Nucleus accumbens (tissue), 56 donors: ENCODE measurements at regions not wholly inside any gene's neighbourhood (a gene's known extent, or its start where the extent isn't known, plus 50 kb on each side); places are given as distances from the start of the nearest gene placed in this dataset.
A peak's percentile ranks its signal among the peaks of the same experiment; 100 is the strongest.

Experiments used
- DNase-seq, 56 donors: peaks; one replicate each; lab custom pipeline; 2025; lab: John Stamatoyannopoulos, UW

DNA sequence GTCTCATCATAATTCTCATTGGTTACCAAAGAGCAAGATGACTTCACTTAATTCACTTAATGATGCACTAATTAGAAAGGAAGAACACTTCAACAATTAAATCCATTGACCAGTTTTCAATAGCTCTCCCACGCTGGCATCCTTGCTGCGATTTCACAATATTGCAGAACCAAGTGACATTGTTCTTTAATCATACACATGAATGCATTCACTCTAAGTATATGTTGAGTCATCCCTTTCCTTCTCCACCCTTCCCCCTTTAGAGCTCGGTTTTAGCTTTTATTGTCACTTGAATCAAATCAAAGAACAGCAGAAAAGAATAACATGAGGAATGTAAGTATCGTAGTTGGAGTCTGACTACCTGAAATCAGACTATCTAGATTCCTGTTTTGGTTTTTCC lies 233.6 kb upstream of the FMN2 start:
- no peak for DNase-seq

DNA sequence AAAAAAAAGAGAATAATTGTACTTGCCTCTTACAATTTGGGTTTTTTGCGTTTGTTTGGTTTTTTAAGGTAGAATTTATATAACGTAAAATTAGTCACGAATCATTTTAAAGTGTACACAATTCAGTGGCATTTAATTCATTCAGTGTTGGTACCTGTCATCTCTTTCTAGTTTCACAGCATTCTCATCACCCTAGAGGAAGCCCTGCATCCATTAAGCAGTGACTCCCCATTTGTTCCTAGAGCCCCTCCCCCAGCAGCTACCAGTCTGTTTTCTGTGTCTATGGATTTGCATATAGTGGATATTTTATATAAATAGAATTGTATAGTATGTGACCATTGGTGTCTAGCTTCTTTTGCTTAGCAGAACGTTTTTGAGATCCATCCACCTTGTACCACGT lies 233.2 kb upstream of the FMN2 start:
- no peak for DNase-seq

DNA sequence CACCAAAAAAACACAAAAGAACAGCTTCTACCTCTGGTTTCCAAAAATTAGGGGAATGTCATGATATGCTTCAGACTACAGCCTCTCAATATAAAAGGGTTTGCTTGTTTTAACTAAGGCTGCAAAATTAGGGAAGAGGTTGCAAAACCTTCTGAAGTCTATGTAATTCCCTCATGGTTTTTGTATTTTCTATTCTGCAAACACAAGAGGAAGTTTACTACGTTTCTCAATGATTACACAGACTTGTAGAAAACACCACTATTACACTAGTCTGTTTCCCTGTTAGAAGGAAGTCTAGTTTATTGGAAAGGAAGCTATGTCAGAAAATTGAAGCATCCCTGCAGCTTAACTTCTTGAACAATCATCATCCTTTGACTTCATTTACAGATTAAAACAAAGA lies 229.7 kb upstream of the FMN2 start:
- DNase-seq = no peak

DNA sequence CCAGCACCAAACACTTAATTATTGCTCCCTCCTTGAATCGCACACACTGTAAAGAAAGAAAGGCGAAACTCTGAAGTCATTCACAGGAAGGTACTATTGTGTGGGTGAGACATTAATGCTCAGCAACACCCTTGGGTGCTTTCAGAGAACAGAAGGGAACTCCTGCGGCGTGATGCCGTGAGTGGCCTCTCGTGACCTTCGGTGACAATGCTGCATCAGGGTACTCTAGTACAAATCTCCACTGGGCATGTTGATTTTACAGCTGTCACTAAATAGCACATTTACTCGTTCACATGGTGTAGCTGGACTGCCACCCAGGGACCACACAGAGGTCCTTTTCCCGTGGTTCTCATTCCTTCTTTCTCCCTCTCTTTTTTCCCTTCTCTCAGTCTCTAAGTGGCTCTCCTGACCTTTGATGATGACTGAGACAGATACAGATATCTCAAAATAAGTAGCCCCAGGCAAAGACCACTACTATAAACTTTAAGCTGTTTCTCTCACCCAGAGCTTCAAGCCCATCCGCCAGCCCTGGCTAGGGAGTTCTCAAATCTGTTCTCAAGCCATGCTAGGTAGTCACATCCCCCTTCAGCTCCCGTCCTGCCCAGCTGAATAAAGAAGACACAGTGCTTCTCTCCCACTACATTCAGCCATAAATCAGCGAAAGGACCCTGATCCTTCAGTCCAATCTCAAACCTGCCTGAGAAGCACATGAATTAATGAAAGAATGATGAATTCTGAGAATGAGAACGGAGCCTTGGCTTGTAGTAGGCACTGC lies 223.4 kb upstream of the FMN2 start:
- peak in 1 of 56 donors; percentile 5 for DNase-seq

DNA sequence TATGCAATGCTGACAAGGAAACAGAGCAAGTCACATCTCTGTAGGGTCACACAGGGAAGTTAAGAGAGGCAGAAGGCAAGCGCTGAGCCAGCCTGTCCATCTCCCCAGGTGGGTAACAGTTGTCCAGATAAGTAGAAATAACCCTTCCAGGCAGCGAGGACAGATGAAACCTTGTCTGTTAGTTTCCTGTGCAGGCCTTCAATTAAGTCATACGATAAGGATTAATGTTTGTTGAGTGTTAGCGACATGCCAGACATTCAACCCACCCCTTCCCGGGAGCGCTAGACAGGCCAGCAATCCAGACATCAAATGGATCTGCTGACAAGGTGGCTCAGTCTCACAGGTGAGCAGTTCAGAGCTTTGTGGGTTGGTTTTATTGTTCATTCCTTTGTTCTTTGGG lies 221.5 kb upstream of the FMN2 start:
- DNase-seq = no peak

DNA sequence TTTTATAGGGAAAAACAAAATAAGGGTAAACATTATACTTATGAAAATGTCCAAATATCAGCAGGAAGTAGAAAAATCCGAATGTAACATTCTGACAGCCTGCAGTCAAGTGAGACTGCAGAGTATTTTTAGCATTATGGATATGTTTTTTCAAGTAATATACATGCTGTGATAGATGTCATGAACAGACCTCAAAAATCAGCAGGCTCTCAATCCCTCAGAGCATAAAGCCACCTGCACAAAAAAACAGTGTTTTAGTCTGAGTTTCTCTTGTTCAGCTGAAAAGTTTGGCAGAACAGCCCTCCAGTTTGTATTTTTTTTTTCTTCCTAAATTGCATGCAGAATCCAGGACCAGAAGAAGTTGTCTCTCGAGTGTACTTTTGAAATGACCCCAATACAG lies 219.1 kb upstream of the FMN2 start:
- no peak for DNase-seq

DNA sequence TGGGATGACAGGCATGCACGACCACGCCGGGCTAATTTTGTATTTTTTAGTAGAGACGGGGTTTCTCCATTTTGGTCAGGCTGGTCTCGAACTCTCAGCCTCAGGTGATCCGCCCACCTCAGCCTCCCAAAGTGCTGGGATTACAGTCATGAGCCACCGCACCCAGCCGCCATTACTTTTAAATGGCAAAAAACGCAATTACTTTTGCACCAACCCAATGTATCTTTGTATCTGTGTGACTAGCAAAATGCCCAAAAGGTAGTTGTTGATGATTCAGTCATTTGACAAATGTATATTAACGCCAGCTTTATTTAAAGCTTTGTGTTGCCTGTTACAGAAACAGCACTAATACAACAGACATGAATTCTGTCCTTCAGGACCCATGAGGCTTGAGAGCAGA lies 216.9 kb upstream of the FMN2 start:
- no peak for DNase-seq

DNA sequence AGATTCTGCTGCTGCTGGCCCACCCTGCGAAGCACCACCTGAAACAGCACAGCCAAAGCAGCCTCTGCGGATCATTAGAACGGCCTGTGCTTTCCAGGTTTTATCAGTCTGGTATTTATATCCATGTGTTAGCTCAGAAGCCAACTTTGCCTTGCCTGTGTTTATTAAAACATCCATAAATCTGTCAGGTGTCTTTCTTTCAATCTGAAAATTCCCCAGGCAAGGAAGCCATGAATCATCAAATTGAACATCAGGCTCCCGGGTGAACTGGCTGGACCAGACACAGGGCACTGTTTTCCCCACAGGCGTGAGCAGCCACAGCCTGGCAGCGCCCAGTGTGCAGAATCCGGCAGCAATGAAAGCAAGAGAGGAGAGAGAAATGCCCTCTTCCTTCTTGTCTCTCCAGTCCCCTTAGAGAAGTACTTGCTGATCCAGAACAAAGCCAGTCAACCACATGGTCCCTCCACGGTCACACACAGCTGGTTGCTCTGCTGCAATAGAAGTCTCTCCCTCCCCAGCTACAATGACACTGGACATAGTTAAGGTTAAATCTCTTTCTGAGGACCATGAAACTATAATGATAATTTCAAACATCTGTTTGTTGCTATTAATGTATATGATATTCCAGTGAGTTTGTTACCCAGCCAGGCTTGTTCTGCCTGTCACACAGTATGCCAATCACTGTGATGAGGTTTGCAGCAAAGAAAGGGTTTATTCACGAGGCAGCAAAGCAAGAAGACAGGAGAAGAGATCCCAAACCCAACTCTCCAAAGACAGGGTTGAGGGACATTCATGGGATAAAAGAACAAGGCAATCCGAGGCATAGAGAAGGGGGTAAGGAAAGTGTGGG lies 212.1 kb upstream of the FMN2 start:
- no peak for DNase-seq

DNA sequence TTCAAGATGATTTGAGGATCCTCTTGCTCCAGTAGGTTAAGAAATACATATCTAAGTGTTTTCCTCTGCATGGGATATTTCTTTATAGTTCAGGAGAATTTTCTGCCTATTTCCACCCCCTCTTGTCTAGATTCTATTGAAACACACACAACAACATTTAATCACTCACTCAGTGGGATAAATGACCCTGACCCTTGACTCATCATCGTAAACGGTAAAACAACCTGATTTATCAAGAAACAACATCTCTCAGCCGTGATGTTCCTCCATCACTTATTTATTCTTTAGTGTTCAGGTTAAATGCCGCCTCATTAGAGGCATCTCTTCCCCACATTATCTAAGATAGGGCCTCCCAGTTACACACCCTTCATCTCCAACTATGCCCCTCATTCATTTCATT lies 208.7 kb upstream of the FMN2 start:
- DNase-seq = no peak

DNA sequence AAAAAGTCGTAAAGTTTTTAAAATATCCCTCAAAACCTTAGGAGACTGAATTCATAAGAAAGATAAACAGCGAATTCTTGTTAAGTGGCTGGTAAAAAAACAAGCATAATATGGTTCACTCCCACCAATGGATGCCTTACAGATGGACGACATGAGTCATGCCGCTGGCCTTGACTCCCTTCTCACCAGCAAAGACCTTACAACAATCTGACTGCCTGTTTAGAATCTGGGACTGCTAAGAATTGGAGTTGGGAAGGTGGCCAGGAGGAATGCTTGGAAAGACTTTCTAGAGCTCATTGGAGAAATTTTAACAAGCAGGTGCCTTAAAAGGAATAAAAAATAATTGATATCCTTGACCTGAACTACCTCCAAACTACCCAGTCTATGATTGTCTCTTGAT lies 206.9 kb upstream of the FMN2 start:
- no peak for DNase-seq

DNA sequence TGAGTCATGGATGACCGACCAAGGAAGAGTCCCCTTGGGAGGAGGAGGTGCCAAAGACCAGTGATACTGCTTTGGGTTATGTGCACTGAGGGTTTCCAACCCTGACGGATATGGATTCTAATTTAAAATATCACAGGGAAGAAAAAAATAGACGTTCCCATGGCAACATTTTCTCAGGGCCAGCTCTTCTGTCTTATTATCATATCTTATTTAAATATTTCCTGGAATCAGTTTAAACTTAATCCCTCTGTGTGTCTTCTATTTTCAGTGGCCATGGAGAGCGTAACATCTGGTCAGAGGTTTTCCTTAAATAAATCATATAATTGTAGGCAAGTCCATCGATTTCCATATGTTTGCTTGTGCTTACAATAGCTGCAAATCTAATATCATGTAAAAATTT lies 205.4 kb upstream of the FMN2 start:
- DNase-seq = no peak

DNA sequence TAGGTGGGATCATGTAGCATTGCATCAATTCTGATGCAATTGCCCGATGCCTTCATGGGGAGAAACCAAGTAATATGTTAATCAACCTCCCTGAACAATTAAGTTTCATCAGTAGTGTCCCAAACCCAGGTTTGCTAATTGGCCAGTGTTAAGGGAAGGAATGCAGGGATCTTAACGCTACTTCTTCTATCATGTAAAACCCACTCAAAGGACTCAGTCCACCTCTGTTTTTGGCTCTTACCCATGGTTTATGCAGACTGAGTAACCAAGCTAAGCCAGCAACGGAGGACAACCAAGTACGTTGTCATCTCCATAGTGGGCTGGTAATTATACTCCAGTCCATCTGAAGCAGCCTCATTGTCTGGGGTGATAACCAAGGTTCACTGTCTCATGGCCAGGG lies 203.0 kb upstream of the FMN2 start:
- no peak for DNase-seq

DNA sequence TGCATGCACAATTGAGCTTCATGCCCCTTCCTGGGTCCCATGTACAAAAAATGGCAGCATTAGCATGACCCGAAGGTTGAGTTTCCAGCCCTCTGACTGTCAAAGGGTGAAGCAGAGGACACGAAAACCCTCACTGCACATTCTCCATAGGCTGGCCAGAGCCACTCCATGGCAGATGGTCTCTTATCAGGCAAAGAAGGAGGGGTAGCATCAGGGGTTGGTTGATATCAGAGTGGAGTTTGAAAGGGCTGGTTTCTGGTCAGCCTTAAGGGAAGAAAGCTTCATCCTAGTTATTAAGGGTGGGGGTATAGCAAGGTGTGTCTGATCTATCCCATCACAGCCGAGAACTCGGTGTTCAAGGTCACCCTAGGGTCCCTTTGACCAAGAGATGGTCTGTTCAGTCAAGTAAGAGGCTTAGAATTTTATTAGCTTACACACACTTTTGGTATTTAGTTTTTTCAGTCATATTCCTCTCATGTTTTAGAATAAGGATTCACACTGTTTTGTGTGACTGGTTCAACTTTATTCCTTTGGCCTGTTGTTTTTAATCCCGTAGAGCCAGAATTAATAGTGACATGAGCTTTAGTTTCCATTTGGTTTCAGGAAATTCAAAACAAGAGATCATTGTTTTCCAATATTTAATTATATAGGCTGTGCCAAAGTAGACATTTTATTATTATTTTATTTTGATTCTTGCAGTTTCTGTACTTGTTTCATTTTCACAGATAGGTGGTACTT lies 199.9 kb upstream of the FMN2 start:
- no peak for DNase-seq

DNA sequence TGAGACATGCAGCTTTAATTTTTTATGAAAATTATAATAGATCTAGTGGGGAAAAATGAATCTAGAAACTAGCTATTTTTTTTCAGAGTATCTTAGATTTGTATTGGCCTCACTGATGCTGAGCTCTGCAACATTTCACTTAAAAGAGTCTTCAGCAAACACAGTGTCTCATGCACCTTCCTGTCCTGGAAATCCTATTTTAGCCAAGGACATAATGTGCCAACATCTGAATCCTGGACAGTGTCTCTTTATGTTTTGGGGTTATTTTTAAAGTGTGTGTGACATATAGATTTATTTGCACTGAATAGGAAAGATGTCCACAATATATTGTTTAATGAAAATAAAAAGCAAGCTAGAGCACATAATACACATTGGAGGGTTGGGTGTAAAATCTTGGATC lies 199.1 kb upstream of the FMN2 start:
- no peak for DNase-seq

DNA sequence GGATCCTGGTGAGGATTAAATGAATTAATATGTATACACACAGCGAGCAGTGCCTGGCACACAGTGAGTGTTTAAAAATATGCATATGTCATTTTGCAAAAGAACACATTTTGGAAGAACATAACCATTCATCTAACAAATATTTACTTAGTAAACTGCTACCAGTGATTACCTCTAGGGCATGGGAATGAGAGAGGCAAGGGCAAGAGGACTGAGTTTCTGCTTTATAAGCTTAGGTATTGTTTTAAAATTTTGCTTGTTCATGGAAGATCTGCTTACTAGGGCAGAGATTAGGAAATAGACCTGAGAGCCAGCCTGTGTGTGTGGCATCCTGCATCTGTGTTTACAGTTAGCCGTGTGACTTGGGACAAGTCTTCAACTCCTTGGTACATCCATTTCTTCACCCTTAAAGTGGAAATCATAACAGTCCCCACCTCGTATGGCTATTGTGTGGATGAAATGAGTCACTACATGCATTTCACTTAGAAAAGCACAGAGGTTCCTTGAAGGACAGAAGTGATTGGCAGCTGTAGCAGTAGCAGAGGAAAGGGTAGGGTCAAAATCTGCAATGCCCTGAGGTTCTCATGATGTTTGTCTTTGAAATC lies 198.5 kb upstream of the FMN2 start:
- DNase-seq = no peak

DNA sequence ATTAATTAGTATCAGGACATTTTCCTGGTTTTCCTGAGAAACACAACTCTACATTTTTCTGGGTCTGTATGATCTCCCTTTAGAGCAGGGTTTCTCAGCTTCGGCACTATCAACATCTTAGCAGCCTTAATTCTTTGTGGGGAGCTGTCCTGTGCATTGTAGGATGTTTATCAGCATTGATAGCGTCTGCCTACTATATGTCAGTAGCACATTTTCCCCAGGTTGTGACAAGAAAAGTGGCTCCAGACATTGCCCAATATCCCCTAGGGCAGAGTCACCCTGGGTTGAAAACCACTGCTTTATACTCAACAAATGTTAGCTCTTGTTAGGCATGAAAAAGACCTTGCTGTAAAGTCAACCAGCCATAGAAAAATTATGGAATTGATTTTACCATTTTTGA lies 195.1 kb upstream of the FMN2 start:
- no peak for DNase-seq

DNA sequence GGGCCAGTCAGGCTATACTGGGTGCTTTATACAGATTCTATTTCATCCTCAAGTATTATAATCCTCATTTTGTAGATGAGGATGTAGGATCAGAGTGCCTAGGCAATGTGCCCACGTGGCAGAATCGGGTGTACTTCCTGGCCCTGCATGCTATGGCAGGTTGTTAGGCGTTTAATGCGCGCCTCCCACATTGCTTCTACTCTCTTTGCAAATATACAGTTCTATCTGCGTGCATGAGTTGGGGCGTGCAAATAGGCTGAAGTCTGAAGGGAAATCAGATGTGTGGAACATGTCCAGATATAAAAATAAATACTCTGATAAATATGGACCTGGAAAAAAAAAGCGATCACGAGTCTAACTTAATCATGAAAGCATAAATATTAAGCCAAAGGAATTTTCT lies 194.7 kb upstream of the FMN2 start:
- DNase-seq = no peak

DNA sequence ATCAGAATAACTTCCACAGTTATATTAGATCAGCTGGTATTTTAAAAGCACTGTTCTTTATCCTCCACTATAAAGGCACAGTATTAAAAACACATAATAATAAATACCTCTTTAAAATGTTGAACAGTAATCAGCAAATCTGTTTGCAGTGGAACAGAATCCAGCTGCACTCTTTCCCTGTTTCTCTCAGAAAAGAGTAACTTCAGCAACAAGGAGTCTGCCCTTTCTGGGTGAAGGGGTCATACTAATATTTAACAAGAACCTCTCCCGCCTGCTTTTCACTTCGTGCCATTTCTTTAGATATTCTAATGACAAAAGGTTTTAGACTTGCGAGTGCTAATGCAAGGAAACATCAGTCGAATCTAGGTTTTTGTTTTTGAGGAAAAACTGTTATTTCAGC lies 194.2 kb upstream of the FMN2 start:
- DNase-seq = no peak

DNA sequence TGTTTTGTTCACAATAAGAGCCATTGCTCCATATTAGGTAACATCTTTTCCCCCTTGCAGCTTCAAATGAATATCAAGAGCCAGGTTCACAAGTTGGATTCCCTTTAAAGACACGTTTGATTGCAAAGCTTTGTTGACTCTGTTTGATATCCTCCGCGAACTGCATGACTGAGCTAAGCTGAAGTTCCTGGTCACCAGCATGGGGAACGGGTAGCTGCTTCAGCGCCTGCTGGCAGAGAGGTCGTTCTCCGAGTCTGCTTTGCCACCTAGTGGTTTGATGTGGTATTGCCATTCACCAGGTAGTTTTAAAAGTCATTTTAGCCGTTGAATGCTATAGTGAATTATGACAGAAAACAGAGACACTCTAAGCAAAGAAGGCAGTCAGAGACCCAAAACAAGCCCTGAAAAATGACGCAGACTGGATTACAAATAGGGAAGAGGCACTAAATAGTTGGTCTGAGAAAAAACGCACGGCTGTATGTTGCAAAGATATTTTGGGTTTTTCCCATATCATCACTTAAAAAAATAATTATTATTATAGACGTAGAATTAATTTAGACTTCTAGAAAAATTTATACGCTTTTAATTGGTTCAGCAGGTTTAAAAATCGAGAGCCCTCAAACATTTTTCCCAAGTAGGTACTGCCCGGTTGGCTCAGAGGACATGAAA lies 193.5 kb upstream of the FMN2 start:
- peak in 51 of 56 donors; percentile 6 to 84 (median 50) for DNase-seq

DNA sequence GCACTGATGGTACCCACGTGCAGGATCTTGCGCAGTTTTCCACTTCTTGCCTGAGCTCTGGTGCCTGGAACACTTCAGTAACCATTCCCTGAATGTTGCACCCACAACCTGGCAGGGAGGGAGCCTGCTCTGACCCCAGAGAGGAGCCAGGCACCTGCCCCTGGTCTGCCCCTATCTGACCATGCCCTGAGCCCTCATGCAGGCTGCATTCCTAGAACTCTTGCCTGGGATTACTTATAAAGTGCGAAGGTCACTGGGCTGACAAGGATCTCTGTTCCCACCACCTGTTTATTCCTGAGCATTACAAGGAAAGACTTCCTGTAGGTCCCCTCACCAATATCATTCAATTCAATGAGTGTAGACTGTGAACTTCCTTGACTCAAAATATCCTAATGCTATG lies 191.9 kb upstream of the FMN2 start:
- DNase-seq = no peak
